ENCODE measurements at regions not wholly inside any gene's neighbourhood (a gene's known extent, or its start where the extent isn't known, plus 50 kb on each side); places are given as distances from the start of the nearest gene placed in this dataset.

- no peak for DNase-seq
Measured at GRCh38 chr7:157482517-157483087, 145.8 kb downstream of the DNAJB6 start.

GRCh38 chr7:157483515-157483914, 146.7 kb downstream of the DNAJB6 start:
- DNase-seq = no peak

- DNase-seq = no peak
Measured at GRCh38 chr7:157483971-157484410, 147.2 kb downstream of the DNAJB6 start.

GRCh38 chr7:157484411-157485081, 147.7 kb downstream of the DNAJB6 start:
- DNase-seq = no peak

DNA sequence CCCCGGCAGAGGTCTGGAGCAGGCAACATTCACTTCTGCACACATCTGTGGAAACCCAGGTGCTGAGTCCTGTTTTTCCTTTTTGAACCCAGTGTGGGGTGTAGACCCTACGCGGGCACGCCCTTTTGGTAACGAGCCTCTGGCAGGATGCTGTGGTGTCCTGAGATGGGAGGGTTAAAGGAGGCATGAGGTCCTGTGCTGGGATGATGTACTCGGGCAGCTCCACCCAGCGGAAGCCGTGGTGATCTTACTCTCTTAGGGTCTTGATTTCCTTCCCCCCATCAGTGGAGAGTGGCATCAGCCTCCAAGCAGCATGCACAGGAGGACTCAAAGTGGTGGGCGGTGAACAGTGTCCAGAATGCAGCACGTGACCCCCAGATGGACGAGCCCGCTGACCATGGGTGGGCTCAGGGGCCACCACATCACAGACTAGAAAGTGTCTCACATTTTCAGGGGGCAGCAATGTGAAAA, 148.6 kb downstream of the DNAJB6 start:
- no peak for DNase-seq

- DNase-seq = no peak
Measured at GRCh38 chr7:157486007-157486755, 149.4 kb downstream of the DNAJB6 start.

DNA sequence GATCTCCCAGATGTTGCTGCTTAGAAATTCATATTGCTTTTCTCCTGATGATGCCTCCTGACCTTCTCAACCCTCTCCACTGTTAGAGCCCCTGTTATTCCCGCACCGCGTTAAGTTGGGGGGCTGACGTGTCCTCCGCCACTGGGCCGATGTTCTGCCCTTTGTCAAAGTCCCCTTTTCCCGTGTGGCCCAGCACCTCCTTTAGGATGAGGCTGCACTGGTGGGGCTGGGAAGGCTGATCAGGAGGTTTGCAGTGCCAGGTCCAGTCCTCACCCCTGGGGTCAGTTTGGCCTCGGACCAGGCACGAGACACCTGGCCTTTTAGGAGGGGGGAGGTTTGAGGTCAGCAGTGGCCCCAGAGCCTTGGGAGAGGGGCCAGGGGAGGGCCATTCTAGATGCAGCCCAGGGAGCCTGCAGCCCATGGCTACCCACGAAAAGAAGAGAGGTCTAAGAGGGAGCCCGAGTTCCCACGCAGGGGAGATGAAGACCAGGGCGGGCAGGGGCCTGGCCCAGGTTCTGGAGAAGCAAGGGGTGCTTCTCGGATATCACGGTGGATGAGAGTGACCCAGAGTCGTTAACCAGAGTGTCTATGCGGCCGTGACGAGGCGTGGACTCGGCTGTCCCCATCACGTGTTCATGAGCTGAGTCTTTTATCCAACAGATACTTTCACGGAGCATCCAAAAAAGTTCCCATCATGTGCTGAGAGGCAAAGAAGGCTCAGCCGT, 150.4 kb downstream of the DNAJB6 start:
- no peak for DNase-seq

GRCh38 chr7:157488281-157488680, 151.5 kb downstream of the DNAJB6 start:
- no peak for DNase-seq

DNA sequence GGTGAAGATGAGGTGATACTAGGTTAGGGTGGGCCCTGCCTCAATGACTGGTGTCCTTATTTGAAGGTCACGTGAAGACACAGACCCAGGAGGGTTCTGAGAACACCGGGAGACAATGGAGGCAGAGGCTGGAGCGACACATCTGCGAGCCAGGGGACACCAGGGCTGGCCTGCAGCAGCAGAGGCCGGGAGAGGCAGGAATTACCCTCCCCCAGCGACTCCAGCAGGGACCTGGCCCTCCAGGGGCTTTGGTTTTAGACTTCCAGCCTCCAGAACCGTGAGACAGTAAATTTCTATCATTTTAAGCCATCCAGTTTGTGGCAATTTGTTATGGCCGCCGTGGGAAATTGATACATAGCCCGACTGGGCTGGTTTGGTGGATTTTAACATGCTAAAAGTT, 152.2 kb downstream of the DNAJB6 start:
- no peak for DNase-seq
